H1 (cell line): ENCODE measurements at regions not wholly inside any gene's neighbourhood (a gene's known extent, or its start where the extent isn't known, plus 50 kb on each side); places are given as distances from the start of the nearest gene placed in this dataset.

ENCODE experiments used
- CTCF ChIA-PET: fragments of 300-600 bp; sonication (Branson Sonifier 250); formaldehyde crosslinking; loops from one replicate; lab custom pipeline; 2021; ENCODE audit not compliant: partially characterized antibody; lab: Charles Lee
- POLR2A ChIA-PET: fragments of 300-600 bp; sonication (Branson Sonifier 250); formaldehyde crosslinking; loops from one replicate; lab custom pipeline; 2021; ENCODE audit warnings: inconsistent platforms; ENCODE audit not compliant: partially characterized antibody; lab: Charles Lee
- DNase-seq, 2 experiments: peaks; one replicate each; pipeline versions ENCODE4 v3.0.0 to v3.0.0-alpha.2; 2010 to 2022; ENCODE audit warnings: low spot score in 2 of 2, low read depth in 1 of 2, mixed read lengths in 1 of 2
- FAIRE-seq: peaks from 2 replicates; lab custom pipeline; 2011; peaks lifted over from hg19 to GRCh38; lab: Jason Lieb, UNC
- H2AFZ ChIP-seq: 2 replicates; pipeline ENCODE4 v1.8.1; 2012; ENCODE audit warnings: low read length, inconsistent platforms
- H2AK5ac ChIP-seq: 2 replicates; pipeline ENCODE4 v1.6.1; 2013; ENCODE audit warnings: low read depth, low read length
- H2BK120ac ChIP-seq: replicated peaks from 2 replicates; pipeline ENCODE3; 2013; ENCODE audit warnings: low read depth, low read length, inconsistent platforms
- H2BK12ac ChIP-seq: 2 replicates; pipeline ENCODE4 v1.6.1; 2013; ENCODE audit warnings: low read depth, low read length
- H2BK15ac ChIP-seq: 2 replicates; pipeline ENCODE4 v1.6.1; 2013; ENCODE audit warnings: low read length
- H2BK20ac ChIP-seq: 2 replicates; pipeline ENCODE4 v1.6.1; 2013; ENCODE audit warnings: low read length
- H2BK5ac ChIP-seq: 2 replicates; pipeline ENCODE4 v1.6.1; 2013; ENCODE audit warnings: low read depth, low read length
- H3K14ac ChIP-seq: 2 replicates; pipeline ENCODE4 v1.6.1; 2013; ENCODE audit warnings: inconsistent platforms; ENCODE audit not compliant: insufficient read length
- H3K18ac ChIP-seq: 2 replicates; pipeline ENCODE4 v1.6.1; 2013; ENCODE audit warnings: low read length; ENCODE audit errors: extremely low read depth
- H3K23ac ChIP-seq: 2 replicates; pipeline ENCODE4 v1.6.1; 2013; ENCODE audit warnings: inconsistent platforms; ENCODE audit not compliant: insufficient read length
- H3K23me2 ChIP-seq: 2 replicates; pipeline ENCODE4 v1.6.1; 2013; ENCODE audit warnings: low read depth, low read length
- H3K27ac ChIP-seq: 2 replicates; pipeline ENCODE4 v1.6.1; 2011; ENCODE audit warnings: low read depth, low read length, inconsistent platforms
- H3K27me3 ChIP-seq, 4 experiments: replicated peaks in 1 of 4; 1 replicate in 1 of 4; 2 replicates in 3 of 4; pipeline versions ENCODE4 v1.6.1 to v1.8.1; 2011 to 2013; ENCODE audit warnings: low read length in 3 of 4, mild to moderate bottlenecking in 3 of 4, inconsistent platforms in 2 of 4, mixed read lengths in 2 of 4, moderate library complexity in 1 of 4; ENCODE audit not compliant: control insufficient read depth in 3 of 4, insufficient read depth in 3 of 4; ENCODE audit errors: extremely low read depth in 1 of 4
- H3K36me3 ChIP-seq, 4 experiments: 2 replicates each; pipeline versions ENCODE4 v1.6.1 to v1.8.1; 2011 to 2013; ENCODE audit warnings: mild to moderate bottlenecking in 4 of 4, low read length in 3 of 4, moderate library complexity in 2 of 4, control low read depth in 1 of 4, inconsistent platforms in 1 of 4; ENCODE audit not compliant: insufficient read depth in 4 of 4, control insufficient read depth in 2 of 4
- H3K4ac ChIP-seq: replicated peaks from 2 replicates; pipeline ENCODE3; 2013; ENCODE audit warnings: low read length, low read depth, mixed read lengths, inconsistent platforms; ENCODE audit not compliant: insufficient read length
- H3K4me1 ChIP-seq, 4 experiments: replicated peaks in 1 of 4; 1 replicate in 1 of 4; 2 replicates in 3 of 4; pipeline versions ENCODE4 v1.6.1 to v1.8.1; 2011 to 2013; ENCODE audit warnings: low read length in 3 of 4, inconsistent platforms in 2 of 4, mixed read lengths in 1 of 4; ENCODE audit not compliant: insufficient read depth in 4 of 4, control insufficient read depth in 3 of 4
- H3K4me2 ChIP-seq, 2 experiments: 2 replicates each; pipeline versions ENCODE4 v1.6.1 to v1.8.1; 2011 to 2013; ENCODE audit warnings: low read depth in 2 of 2, low read length in 2 of 2, control low read depth in 1 of 2, inconsistent platforms in 1 of 2, mild to moderate bottlenecking in 1 of 2; ENCODE audit not compliant: insufficient read depth in 1 of 2
- H3K4me3 ChIP-seq, 4 experiments: fragments of 200-600, 300-600 bp in 1 of 4; sonication (generic), shearing (Covaris generic), sonication (Bioruptor Twin) in 1 of 4; 2 replicates each; pipeline versions ENCODE4 v1.5.1 to v1.8.1; 2011 to 2016; ENCODE audit warnings: low read length in 4 of 4, low read depth in 3 of 4, control low read depth in 2 of 4, inconsistent platforms in 2 of 4, mild to moderate bottlenecking in 2 of 4, mixed read lengths in 1 of 4, moderate library complexity in 1 of 4; ENCODE audit not compliant: insufficient read depth in 2 of 4; ENCODE audit errors: extremely low read depth in 1 of 4
- H3K56ac ChIP-seq: replicated peaks from 2 replicates; pipeline ENCODE3; 2013; ENCODE audit warnings: low read depth, mild to moderate bottlenecking, mixed read lengths, low read length, inconsistent platforms; ENCODE audit not compliant: insufficient read length
- H3K79me1 ChIP-seq: 2 replicates; pipeline ENCODE4 v1.6.1; 2013; ENCODE audit warnings: low read depth, low read length, control low read depth
- H3K79me2 ChIP-seq, 2 experiments: 2 replicates each; pipeline versions ENCODE4 v1.6.1 to v1.8.1; 2012 to 2013; ENCODE audit warnings: low read length in 2 of 2, mild to moderate bottlenecking in 2 of 2, inconsistent platforms in 1 of 2; ENCODE audit not compliant: insufficient read depth in 2 of 2, control insufficient read depth in 1 of 2
- H3K9ac ChIP-seq, 4 experiments: replicated peaks in 1 of 4; 1 replicate in 1 of 4; 2 replicates in 3 of 4; pipeline versions ENCODE4 v1.6.1 to v1.8.1; 2011 to 2013; ENCODE audit warnings: low read depth in 3 of 4, low read length in 3 of 4, control low read depth in 2 of 4, mild to moderate bottlenecking in 2 of 4, moderate library complexity in 2 of 4, inconsistent platforms in 1 of 4; ENCODE audit errors: extremely low read depth in 1 of 4
- H3K9me3 ChIP-seq, 2 experiments: 2 replicates each; pipeline versions ENCODE4 v1.6.1 to v1.8.1; 2012 to 2013; ENCODE audit warnings: mild to moderate bottlenecking in 2 of 2, moderate library complexity in 2 of 2, control low read depth in 1 of 2, inconsistent platforms in 1 of 2, low read depth in 1 of 2, low read length in 1 of 2, mixed read lengths in 1 of 2; ENCODE audit not compliant: insufficient read depth in 2 of 2
- H4K20me1 ChIP-seq, 2 experiments: replicated peaks in 1 of 2; 2 replicates each; pipeline versions ENCODE3 to v1.8.1; 2011 to 2013; ENCODE audit warnings: inconsistent platforms in 2 of 2, low read length in 2 of 2, mild to moderate bottlenecking in 1 of 2; ENCODE audit not compliant: insufficient read depth in 2 of 2, control insufficient read depth in 1 of 2
- H4K5ac ChIP-seq: 2 replicates; pipeline ENCODE4 v1.6.1; 2013; ENCODE audit warnings: low read length, low read depth, mixed read lengths, inconsistent platforms; ENCODE audit not compliant: insufficient read length
- H4K8ac ChIP-seq: 2 replicates; pipeline ENCODE4 v1.8.0; 2013; ENCODE audit warnings: mild to moderate bottlenecking, moderate library complexity, low read length, inconsistent platforms; ENCODE audit not compliant: insufficient read depth; ENCODE audit errors: extremely low read depth
- H4K91ac ChIP-seq: replicated peaks from 2 replicates; pipeline ENCODE3; 2013; ENCODE audit warnings: low read length, mixed read lengths, inconsistent platforms; ENCODE audit not compliant: insufficient read length
- CEBPB ChIP-seq: IDR thresholded peaks from 2 replicates; pipeline ENCODE4 v1.6.1; 2012; ENCODE audit warnings: low read depth, low read length
- POLR2AphosphoS5 ChIP-seq: IDR thresholded peaks from 2 replicates; pipeline ENCODE4 v1.6.1; 2011; ENCODE audit warnings: low read depth, low read length
- WGBS, 2 experiments: shearing (Covaris generic) in 1 of 2; methylation state at CpG; one replicate each; pipeline versions ENCODE4 v1.1.6 to v1.1.7; 2013 to 2015; ENCODE audit warnings: low lambda C conversion rate in 2 of 2, mixed read lengths in 2 of 2, inconsistent platforms in 1 of 2, low coverage in 1 of 2, missing lambda C conversion rate in 1 of 2; ENCODE audit not compliant: insufficient replicate concordance in 2 of 2, insufficient coverage in 1 of 2, insufficient read length in 1 of 2; ENCODE audit errors: extremely low coverage in 1 of 2, missing lambda C conversion rate in 1 of 2; 5-methylcytosine and 5-hydroxymethylcytosine counted together

DNA sequence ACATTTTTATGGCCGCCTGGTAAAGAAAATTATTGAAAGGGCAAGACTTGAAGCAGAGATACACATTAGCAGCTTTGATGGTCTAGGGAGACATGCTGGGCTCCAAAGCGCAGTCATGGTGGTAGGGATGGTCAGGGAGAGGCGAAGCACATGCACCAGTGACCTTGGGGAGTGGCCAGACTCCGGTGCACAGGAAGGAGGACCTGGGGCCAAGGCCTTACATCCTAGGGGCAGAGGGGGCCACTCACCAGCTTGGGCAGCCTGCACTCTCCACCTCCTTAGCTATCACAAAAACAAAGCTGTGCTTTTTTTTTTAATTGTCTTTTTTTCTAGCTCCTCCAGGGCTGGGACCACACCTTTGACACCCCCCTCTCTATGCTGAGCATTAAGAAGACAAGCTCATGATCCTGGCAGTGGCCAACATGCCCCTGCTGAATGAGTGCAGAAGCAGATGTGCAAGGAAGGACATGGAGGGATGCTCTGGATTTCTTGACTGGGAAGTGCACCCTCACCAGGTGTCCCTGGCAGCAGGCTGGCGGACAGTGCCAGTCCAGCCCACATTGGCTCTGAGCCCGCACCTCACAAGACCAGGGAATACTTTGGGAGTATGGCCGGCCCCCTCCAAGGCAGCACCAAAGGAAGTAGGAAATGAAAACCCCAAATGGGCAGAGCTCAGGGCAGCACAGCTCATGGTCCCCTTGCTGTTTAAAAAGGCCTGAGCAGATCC, 619.9 kb downstream of the TBC1D22A start:
- no peaks in the 10 kb centered on the region for H3K79me2 ChIP-seq
- H2AFZ ChIP-seq = no peak overlapping the region
- ChIA-PET CTCF (no interaction called here), POLR2A (no interaction called here)
- no peaks in the 10 kb centered on the region for H3K79me1 ChIP-seq
- DNase-seq = no peak
- no peak overlapping the region for H3K18ac ChIP-seq
- H3K4ac ChIP-seq = no peak overlapping the region
- H2BK15ac ChIP-seq = no peak overlapping the region
- H2BK20ac ChIP-seq = no peak overlapping the region
- no peak overlapping the region for H4K8ac ChIP-seq
- no peak overlapping the region for H2BK12ac ChIP-seq
- no peaks in the 10 kb centered on the region for H4K20me1 ChIP-seq
- no peak overlapping the region for H4K5ac ChIP-seq
- no peak for TF ChIP-seq POLR2AphosphoS5
- no peak for TF ChIP-seq CEBPB
- no peak overlapping the region for H4K91ac ChIP-seq
- H3K27ac ChIP-seq = no peak overlapping the region
- H3K56ac ChIP-seq = no peak overlapping the region
- no peak overlapping the region for H3K4me2 ChIP-seq
- H3K23me2 ChIP-seq = no peaks in the 10 kb centered on the region
- H3K9me3 ChIP-seq = peaks cover 71 to 91% of the 10 kb centered on the region in 2 experiments
- H3K14ac ChIP-seq = no peak overlapping the region
- no peak overlapping the region for H2BK5ac ChIP-seq
- no peak overlapping the region for H3K23ac ChIP-seq
- H2AK5ac ChIP-seq = no peak overlapping the region
- H3K4me1 ChIP-seq = no peaks in the 10 kb centered on the region
- no peak overlapping the region for H2BK120ac ChIP-seq
- no peaks in the 10 kb centered on the region for H3K36me3 ChIP-seq
- no peaks in the 10 kb centered on the region for H3K27me3 ChIP-seq
- H3K9ac ChIP-seq = no peak overlapping the region
- WGBS, 2 experiments = 86% methylated on average over 6 of the region's 7 CpGs; no CpG with 5 or more reads in 1 of the 2 experiments
- FAIRE-seq = no peak
- H3K4me3 ChIP-seq = no peak overlapping the region
